LNCAP (cell line): ENCODE measurements at regions not wholly inside any gene's neighbourhood (a gene's known extent, or its start where the extent isn't known, plus 50 kb on each side); places are given as distances from the start of the nearest gene placed in this dataset.

Experiments used
- CTCF ChIP-seq: fragments of 450-650 bp; IDR thresholded peaks from 2 replicates; pipeline ENCODE4 v1.5.1; 2017; ENCODE audit warnings: mild to moderate bottlenecking

- no peak for TF ChIP-seq CTCF
Measured at GRCh38 chr20:57076152-57076652, 190.2 kb downstream of the BMP7 start.

- TF ChIP-seq CTCF = no peak
Measured at GRCh38 chr20:57076951-57077350, 189.5 kb downstream of the BMP7 start.

- no peak for TF ChIP-seq CTCF
Measured at GRCh38 chr20:57078116-57078515, 188.3 kb downstream of the BMP7 start.

GRCh38 chr20:57079031-57080005 is 187.1 kb downstream of the BMP7 start:
- no peak for TF ChIP-seq CTCF

- TF ChIP-seq CTCF = no peak
Measured at GRCh38 chr20:57080796-57081195, 185.6 kb downstream of the BMP7 start.

GRCh38 chr20:57082357-57082945 is 184.0 kb downstream of the BMP7 start:
- no peak for TF ChIP-seq CTCF

GRCh38 chr20:57083072-57083471 is 183.4 kb downstream of the BMP7 start:
- no peak for TF ChIP-seq CTCF
